ENCODE measurements at regions not wholly inside any gene's neighbourhood (a gene's known extent, or its start where the extent isn't known, plus 50 kb on each side); places are given as distances from the start of the nearest gene placed in this dataset.

GRCh38 chr18:51543658-51544155, 346.2 kb upstream of the MEX3C start:
- Histone ChIP-seq H3K9me3 (ENCODE audit: control insufficient read depth, insufficient read depth, low read length) (no peaks in the 10 kb centered on the region), H3K27me3 (ENCODE audit: control insufficient read depth, low read length) (no peaks in the 10 kb centered on the region), H4K20me1 (ENCODE audit: control insufficient read depth, insufficient read depth, low read depth, low read length) (no peaks in the 10 kb centered on the region), H3K36me3 (ENCODE audit: control insufficient read depth, low read length) (no peaks in the 10 kb centered on the region), H3K79me2 (ENCODE audit: control insufficient read depth, low read length) (no peaks in the 10 kb centered on the region), H3F3A (ENCODE audit: control insufficient read depth, insufficient read depth) (no peaks in the 10 kb centered on the region), H3K27ac (ENCODE audit: low read depth, low read length) (no peak overlapping the region), H3K4me2 (ENCODE audit: low read length) (no peak overlapping the region), H3K4me1 (ENCODE audit: control insufficient read depth, low read length) (no peaks in the 10 kb centered on the region), H3K9me2 (replicated peaks; ENCODE audit: control insufficient read depth, low read length) (no peaks in the 10 kb centered on the region), H3K4me3 (ENCODE audit: low read length) (no peak overlapping the region)
- TF ChIP-seq CTCF (IDR thresholded peaks at IDR 0.05; ENCODE audit: low read depth, low read length, poor library complexity, severe bottlenecking) (no peak), EZH2phosphoT487 (IDR thresholded peaks at IDR 0.05; ENCODE audit: borderline replicate concordance, low read length) (no peak)

- Histone ChIP-seq H3K27ac (ENCODE audit: low read depth, low read length) (no peak overlapping the region), H3K79me2 (ENCODE audit: control insufficient read depth, low read length) (no peaks in the 10 kb centered on the region), H3K4me2 (ENCODE audit: low read length) (no peak overlapping the region), H3K27me3 (ENCODE audit: control insufficient read depth, low read length) (no peaks in the 10 kb centered on the region), H3K4me1 (ENCODE audit: control insufficient read depth, low read length) (no peaks in the 10 kb centered on the region), H3K4me3 (ENCODE audit: low read length) (no peak overlapping the region), H3K36me3 (ENCODE audit: control insufficient read depth, low read length) (no peaks in the 10 kb centered on the region), H3F3A (ENCODE audit: control insufficient read depth, insufficient read depth) (no peaks in the 10 kb centered on the region), H3K9me3 (ENCODE audit: control insufficient read depth, insufficient read depth, low read length) (no peaks in the 10 kb centered on the region), H3K9me2 (replicated peaks; ENCODE audit: control insufficient read depth, low read length) (no peaks in the 10 kb centered on the region), H4K20me1 (ENCODE audit: control insufficient read depth, insufficient read depth, low read depth, low read length) (no peaks in the 10 kb centered on the region)
- TF ChIP-seq CTCF (IDR thresholded peaks at IDR 0.05; ENCODE audit: low read depth, low read length, poor library complexity, severe bottlenecking): no peak
- no peak for TF ChIP-seq EZH2phosphoT487 (IDR thresholded peaks at IDR 0.05; ENCODE audit: borderline replicate concordance, low read length)
Measured at GRCh38 chr18:51545446-51545845, 348.0 kb upstream of the MEX3C start.

GRCh38 chr18:51559198-51559901, 361.9 kb upstream of the MEX3C start:
- TF ChIP-seq CTCF (IDR thresholded peaks at IDR 0.05; ENCODE audit: low read depth, low read length, poor library complexity, severe bottlenecking) (no peak), EZH2phosphoT487 (IDR thresholded peaks at IDR 0.05; ENCODE audit: borderline replicate concordance, low read length) (no peak)
- no peaks in the 10 kb centered on the region for H3K4me1 ChIP-seq (ENCODE audit: control insufficient read depth, low read length)
- H3K4me2 ChIP-seq (ENCODE audit: low read length): no peak overlapping the region
- no peaks in the 10 kb centered on the region for H3K79me2 ChIP-seq (ENCODE audit: control insufficient read depth, low read length)
- no peaks in the 10 kb centered on the region for H3K9me3 ChIP-seq (ENCODE audit: control insufficient read depth, insufficient read depth, low read length)
- no peak overlapping the region for H3K4me3 ChIP-seq (ENCODE audit: low read length)
- no peaks in the 10 kb centered on the region for H4K20me1 ChIP-seq (ENCODE audit: control insufficient read depth, insufficient read depth, low read depth, low read length)
- no peaks in the 10 kb centered on the region for H3K27me3 ChIP-seq (ENCODE audit: control insufficient read depth, low read length)
- H3K27ac ChIP-seq (ENCODE audit: low read depth, low read length): no peak overlapping the region
- H3F3A ChIP-seq (ENCODE audit: control insufficient read depth, insufficient read depth): no peaks in the 10 kb centered on the region
- no peaks in the 10 kb centered on the region for H3K36me3 ChIP-seq (ENCODE audit: control insufficient read depth, low read length)
- H3K9me2 ChIP-seq (replicated peaks; ENCODE audit: control insufficient read depth, low read length): no peaks in the 10 kb centered on the region

All from DOHH2 (cell line).